GM18951 (cell line): ENCODE measurements at regions not wholly inside any gene's neighbourhood (a gene's known extent, or its start where the extent isn't known, plus 50 kb on each side); places are given as distances from the start of the nearest gene placed in this dataset.

Experiments used
- POLR2A ChIP-seq: IDR thresholded peaks from 4 replicates; pipeline ENCODE4 v1.6.1; 2011; ENCODE audit warnings: mild to moderate bottlenecking; ENCODE audit not compliant: insufficient read length, insufficient read depth; ENCODE audit errors: extremely low read depth
- in situ Hi-C: fragments of 300-500 bp; cut with MboI; formaldehyde crosslinking; loops from one replicate; pipeline ENCODE4 v1.12.0; 2022; ENCODE audit warnings: low sequenced_read_pairs, mixed read lengths, inconsistent platforms; ENCODE audit not compliant: unreplicated experiment

DNA sequence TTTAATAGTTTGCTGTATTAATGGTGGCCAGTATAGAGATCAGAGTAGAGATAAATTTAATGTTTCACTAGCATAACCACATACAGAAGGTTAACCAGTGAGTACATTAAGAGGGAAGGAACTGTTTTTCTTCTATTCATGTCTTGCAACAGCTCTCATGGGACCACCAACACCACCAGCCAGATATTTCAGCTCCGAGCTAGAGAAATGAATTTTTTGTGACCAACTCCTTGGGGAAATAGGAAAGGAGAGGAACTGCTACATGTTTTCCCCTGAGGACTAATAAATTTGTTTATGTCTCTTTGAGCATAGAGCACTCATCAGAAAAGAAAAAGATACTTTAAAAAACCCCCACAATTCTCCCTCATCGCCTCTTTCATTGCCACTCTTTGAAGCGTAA lies 247.5 kb downstream of the MBNL1 start:
- TF ChIP-seq POLR2A = no peak
- in situ Hi-C loops = no loop called here

DNA sequence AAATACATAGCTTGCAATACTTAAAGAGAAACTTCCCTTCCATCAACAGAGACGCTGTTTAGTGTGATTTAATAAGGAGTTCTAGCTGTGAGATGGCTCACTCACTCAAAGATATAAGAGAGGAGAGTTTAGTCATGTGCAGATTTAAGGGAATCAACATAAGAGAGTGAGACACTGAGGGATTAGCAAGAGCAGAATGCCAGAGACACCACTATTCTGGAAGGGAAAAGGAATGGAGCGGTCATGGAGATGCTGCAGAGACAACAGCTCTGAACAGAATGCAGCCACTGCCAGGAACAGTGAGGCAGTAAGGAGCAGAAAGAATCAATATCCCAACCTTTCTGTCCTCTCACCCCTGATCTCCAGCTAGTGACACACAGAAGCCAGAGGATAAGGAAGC lies 248.8 kb downstream of the MBNL1 start:
- in situ Hi-C loops = no loop called here

DNA sequence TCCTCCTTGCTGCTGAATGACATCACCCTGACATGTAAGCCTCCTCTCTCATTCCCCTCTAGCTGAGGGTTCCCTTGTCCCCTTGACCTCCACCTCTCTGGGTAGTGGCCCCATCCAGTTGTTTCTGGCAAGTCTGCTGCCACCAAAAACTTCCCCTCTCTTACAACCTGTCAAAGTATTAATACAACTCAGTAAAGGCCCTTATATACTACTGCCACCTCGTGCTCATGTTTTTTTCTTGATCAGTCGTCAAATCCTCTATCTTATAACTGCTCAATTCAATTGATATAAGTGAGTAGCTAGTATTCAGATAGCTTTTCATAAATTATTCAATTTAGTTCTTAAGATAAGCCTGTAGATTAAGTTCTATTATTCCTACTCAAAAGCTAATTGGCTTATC lies 249.6 kb downstream of the MBNL1 start:
- in situ Hi-C loops = no loop called here
- TF ChIP-seq POLR2A = no peak

More for the DNA sequence above, 248.8 kb downstream of the MBNL1 start:
- no peak for TF ChIP-seq POLR2A

DNA sequence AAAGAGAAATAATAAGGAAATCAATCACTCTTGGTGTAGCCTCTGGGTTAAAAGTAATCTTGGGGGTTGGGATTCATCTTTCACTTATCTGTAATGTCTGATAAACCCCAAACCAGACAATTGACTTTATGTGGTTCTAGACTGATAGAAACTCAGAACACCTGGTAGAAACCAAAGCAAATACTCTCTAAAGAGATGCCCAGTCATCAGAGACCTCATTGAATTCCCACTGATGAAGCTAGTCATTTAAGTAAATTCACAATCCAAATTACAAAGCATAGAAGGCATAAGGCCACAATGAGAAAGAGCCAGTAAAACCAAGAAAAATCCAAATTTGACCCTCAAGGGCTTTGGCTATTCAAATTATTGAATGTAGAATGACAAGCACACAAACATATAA lies 250.6 kb downstream of the MBNL1 start:
- no peak for TF ChIP-seq POLR2A
- in situ Hi-C loops = no loop called here

DNA sequence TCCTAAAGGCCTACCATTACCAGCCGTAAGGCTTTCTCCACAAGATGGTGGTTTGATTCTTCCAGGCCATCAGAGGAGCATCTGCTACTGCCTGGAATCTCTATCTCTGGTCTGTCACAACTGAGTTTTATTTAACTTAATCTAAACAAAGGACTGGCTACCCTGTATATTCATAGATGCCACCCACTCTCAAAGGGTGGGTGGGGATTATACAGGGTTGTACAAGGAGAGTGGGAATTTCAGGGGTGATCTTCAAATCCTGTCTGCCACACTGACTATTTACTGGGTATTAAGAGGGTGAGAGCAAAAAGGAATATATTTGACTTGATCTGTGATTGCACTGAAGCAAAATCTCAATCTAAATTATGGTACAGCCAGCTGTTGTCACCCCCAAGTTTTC lies 253.3 kb downstream of the MBNL1 start:
- in situ Hi-C loops = loop anchor here (5.0 kb wide), 1 partner anchor 45 kb away; no protein-coding TSS in a partner anchor
- no peak for TF ChIP-seq POLR2A

DNA sequence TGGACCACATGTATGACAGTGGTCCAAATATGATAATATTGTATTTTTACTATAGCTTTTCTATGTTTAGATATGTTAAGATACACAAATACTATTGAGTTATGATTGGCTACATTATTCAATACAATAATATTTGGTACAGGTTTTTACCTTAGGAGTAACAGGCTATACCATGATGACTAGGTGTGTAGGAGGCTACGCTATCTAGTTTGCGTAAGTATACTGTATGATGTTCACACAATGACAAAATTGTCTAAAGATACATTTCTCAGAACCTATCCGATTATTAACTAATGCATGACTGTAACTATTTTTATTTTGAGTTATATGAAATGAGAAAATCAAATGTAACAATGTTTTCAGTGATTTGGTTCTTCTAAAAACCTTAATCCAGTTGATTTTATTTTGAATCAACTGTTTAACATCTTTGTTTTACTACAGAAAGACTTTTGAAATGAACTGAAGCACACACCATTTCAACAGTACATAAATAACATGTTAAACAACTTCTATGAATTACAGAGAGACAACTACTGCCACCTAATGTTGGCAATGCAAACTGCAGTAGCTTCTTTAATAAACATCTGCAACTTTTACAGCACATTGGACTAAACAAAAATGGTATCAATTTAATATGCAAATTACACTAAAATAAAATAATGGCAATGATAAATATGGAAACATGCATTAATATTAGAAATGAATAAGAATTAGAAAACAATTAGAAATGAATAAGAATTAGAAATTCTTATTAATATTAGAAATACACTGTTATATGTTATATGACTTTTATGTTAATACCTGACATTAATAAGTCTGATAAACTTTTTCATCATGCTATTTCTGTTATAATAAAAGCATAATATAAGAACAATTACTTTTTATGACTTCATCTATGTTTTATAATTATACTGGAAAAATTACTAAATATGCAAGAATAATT lies 255.7 kb downstream of the MBNL1 start:
- no peak for TF ChIP-seq POLR2A
- in situ Hi-C loops = loop anchor here (5.0 kb wide), 1 partner anchor 47 kb away; no protein-coding TSS in a partner anchor

DNA sequence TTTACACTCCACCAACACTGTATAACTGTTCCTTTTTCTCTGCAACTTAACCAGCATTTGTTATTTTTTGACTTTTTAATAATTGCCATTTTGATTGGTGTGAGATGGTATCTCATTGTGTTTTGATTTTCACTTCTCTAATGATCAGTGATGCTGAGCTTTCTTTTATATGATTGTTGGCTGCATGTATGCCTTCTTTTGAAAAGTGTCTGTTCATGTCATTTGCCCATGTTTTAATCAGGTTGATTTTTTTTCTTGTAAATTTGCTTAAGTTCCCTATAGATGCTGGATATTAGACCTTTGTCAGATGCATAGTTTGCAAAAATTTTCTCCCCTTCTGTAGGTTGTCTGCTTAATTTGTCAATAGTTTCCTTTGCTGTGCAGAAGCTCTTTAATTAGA lies 263.0 kb downstream of the MBNL1 start:
- TF ChIP-seq POLR2A = no peak
- in situ Hi-C loops = no loop called here

DNA sequence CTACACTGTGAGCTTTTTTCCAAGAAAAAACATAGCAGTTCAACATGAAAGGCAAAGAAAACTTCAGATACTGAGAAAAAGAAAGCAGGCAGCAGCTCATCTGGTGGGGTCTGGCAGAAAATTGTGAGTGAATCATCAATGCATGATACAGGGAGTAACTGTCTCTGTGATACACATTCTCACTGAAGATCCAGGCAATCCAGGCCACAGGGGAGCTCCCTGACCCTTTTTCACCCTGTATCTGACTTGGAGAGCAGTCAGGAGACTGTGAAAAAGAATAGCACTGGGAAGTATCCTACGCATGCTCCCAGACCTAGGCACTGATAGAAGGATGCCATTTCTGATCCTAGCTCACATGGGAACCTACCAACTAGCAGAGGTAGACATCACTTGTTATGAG lies 269.8 kb downstream of the MBNL1 start:
- in situ Hi-C loops = no loop called here
- TF ChIP-seq POLR2A = no peak

DNA sequence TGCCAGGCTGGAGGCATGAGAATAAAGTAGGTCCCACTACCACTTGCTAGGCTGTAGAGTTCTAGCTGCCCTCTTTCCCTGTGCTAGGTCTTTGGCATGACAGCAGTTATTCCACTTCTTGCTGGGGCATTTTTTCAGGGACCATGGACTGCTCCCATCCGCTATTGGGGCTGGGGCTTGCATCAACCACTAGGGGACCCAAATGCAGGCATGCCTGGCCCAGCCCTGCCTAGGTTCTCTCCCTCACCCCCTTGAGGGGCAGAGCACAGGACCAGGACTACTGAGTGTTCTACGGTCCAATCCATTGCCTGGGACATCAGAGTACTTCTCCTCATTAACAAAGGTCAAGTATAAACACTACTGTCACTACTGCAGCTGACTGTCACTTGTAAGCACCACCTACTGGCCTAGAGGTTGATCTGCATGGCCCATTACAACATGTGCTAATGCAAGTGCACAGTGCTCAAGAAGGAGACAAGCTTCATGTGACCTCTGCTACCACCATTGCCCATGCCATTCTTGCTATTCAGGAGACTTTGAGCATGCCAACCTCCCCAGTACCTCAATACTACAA lies 270.5 kb downstream of the MBNL1 start:
- in situ Hi-C loops = no loop called here
- TF ChIP-seq POLR2A = no peak

DNA sequence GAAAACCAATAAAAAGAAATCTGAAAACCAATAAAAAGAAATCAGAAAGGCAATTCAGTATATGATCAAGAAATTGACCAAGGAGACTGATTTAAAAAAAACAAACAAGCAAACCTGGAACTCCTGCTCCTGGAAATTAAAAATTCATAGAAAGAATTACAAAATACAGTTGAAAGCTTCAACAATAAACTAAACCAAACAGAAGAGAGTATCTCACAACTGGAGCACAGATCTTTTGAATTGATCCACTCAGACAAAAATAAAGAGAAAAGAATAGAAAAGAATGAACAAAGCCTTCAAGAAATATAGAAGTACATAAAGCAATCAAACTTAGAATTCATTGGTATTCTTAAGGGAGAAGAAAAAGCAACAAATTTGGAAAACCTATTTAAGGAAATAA lies 271.4 kb downstream of the MBNL1 start:
- TF ChIP-seq POLR2A = no peak
- in situ Hi-C loops = no loop called here

DNA sequence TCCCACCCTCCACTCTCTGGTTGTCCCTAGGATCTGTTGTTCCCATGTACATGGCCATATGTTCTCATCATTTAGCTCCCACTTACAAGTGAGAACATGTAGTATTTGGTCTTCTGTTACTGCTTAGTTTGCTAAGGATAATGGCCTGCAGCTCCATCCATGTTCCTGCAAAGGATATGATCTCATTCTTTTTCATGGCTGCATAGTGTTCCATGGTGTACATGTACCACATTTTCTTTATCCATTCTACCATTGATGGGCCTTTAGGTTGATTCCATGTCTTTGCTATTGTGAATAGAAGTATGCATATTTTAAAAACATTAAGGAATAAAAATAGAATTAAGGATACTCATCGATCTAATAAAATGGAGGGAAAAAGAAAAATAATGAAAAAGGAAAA lies 278.4 kb downstream of the MBNL1 start:
- TF ChIP-seq POLR2A = no peak
- in situ Hi-C loops = no loop called here

DNA sequence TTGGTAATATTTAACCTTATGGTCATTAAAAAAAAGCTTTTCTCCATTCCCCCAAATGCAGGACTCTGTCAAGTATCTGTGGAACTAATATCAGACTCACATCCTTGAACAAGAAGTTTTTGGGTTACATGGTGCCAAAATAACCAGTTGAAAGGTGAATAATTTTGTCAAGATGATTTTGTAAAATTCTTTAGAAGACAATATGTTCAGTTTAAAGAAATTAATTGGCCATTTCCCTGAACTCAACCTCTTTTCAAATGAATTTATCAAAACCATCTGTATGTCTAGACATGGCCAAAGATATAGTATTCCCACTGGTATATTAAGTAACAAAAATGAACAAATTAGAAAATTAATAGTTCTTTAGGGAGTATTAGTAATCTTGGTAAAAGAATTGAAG lies 280.5 kb downstream of the MBNL1 start:
- in situ Hi-C loops = no loop called here
- TF ChIP-seq POLR2A = no peak

DNA sequence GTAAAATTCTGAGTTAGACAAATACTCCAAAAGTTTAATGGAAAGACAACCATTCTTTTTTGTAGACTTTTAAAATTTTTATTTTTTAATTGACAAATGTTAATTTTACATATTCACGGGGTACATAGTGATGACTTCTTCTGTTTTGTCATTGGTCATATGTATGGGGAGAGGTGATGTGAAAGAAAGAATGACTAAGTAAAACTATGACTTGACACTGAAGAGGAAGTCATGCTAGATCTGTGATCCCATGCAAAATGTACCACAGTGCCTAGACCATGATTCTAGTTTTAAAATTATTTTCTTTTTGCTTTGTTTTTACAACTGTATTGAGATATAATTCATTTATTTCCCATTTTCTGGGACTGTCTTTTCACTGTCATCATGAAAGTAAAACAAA lies 281.6 kb downstream of the MBNL1 start:
- no peak for TF ChIP-seq POLR2A
- in situ Hi-C loops = no loop called here

DNA sequence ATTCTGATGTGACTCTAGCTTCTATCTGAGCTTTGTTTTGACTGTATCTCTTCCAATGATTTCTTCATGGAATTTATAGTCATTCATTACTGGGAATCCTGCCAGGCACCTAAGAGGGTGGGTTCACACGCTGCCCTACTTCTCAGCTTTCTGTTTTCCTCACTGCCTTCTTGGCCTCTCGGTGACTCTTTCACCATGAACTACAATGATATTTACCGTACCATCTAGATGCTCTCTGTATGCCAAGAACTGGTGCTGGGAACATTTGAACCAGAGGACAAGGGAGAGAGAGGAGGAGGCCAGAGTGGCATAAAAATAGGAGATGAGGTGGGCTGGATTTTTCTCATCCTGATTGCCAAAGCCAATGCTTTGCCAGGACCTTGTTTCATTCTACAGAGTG lies 280.0 kb upstream of the P2RY1 start:
- in situ Hi-C loops = no loop called here
- no peak for TF ChIP-seq POLR2A

DNA sequence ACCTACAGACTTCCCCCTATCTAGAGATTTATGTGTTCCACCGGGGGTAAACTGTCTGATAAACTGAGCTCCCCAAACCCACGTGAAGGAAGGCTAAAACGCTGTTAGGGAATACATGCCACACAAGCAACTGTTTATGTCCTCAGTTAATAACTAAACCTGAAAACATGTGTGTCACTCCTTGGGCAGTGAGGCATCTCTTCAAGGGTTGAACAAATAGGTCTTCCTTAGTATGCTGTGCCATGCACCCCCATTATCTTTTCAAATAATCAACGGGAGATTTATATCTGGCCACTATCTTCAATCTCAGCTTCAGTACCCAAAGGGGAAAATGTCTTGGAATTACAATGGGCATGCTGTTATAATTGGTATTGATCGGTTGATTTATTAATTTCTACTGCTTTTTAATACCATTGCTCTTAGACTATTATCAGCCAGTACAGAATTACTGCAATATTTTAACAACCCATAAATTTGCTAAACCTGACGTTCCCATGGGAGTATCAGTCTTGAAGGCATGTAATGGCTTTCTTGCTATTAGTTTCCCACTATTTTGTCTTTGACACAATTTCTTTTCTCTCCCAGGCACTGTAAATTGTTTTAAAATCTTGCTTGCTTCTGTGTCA lies 279.2 kb upstream of the P2RY1 start:
- no peak for TF ChIP-seq POLR2A
- in situ Hi-C loops = no loop called here
